ENCODE measurements at regions not wholly inside any gene's neighbourhood (a gene's known extent, or its start where the extent isn't known, plus 50 kb on each side); places are given as distances from the start of the nearest gene placed in this dataset.

DNA sequence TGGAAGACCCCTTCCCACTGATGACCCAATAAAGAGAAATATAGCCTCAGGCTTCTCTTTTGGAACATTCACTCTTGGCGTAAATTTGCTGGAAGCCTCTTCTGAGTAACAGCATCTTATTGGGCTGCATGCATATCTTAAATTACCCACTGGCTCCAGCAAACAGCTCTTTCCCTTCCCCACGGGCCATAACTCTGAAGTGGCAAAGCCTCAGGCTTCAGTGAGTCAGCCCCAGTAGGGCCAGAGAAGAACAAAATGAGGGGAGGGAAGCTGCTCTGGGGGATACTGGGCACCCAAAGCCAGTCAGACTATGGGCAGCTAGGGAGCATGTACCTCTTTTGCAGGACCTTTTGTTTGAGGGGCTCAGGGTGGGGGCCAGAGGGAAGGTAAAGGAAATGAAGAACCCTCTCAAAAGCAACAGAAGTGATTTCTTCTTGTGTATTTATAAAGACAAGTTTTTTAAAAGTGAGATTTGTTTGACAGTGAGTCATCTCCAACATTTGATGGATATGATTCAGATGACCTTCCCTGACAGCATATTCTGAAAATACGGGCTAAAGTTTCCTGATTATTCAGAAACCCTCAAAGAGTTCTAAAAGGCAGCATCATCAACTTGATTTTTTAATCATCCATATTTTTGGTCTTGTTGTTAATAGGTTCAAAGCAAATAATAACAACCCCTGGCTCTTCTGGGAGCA lies 203.4 kb downstream of the KIF18A start:
- DNase-seq, result no peak

DNA sequence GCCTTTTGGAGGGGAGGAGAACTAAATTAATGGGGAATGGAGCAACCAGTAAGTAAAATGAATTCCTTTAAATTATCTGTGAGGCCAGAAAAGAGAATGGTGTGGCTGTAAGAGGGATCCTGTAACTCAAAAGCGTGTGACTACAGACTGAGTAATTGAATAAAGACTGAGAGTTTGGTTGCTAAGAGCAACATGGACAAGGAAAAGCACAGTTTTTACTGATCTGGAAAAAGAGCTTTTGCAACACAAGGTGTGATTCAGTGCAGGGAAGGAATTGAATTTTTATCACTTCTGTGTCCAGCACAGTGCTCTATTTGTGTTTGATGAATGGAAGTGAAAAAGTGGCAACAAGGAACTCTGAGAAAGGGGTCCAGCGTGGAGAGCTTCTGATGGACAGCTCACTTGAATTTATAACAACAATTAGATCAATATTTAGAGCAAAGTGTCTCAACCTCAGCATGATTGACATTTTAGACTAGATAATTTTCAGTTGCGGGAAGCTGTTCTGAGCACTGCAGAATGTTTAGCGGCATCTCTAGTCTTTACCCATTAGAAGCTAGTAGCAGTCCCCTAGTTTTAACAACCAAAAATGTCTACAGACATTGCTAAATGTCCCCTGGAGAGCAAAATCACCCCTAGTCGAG lies 202.8 kb upstream of the BDNF start:
- DNase-seq, result no peak

DNA sequence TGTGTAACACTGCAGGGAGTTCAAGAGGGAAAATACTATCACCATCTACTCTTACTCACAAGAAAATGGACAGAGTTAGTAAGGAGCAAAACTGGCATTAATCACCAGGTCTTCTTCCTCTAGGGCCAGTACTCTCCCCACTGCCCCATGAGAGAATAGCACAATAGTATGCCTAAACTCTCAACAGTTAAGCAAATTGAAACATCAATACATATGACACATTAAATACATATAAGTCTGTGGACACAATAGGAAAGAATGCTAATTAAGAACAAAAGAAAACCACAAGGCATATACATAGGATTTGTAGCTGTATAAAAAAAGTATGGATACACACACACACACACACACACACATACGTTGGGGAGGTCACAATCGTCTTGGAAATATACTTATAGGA lies 197.9 kb upstream of the BDNF start:
- DNase-seq, result no peak

DNA sequence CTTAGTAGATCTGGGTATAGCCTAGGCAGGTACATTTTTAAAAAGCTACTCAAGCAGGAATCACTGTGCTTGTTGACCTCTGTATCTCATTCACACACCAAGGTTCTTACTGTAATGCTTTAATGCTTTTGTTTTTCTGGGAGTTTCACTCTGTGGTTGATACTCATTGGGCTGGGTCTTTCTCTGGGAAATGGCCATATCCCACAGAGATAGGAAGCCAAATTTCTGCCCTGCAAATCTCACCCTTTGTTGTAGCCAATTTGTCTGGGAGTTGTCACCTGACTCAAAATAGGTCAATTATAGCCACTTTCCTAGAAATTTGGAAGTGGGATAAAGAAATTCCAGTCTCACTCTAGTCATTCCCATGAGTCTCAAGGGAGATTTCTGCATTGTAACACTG lies 195.8 kb upstream of the BDNF start:
- no peak for DNase-seq

DNA sequence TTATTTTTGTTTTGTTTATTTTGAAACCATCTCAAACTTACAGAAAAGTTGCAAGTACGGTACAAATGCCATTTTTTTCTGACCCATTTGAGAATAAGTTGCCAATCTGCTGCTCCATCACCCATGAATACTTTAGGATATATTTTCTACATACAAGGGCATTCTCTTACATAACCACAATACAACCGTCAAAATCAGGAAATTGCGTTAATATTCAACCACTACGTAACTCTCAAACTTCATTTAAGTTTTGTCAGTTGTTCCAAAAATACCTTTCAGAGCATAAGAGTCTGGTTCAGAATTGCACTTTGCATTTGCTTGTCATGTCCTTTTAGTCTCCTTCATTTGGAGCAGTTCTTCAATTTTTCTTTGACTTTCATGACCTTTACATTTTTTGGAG lies 194.3 kb upstream of the BDNF start:
- no peak for DNase-seq

DNA sequence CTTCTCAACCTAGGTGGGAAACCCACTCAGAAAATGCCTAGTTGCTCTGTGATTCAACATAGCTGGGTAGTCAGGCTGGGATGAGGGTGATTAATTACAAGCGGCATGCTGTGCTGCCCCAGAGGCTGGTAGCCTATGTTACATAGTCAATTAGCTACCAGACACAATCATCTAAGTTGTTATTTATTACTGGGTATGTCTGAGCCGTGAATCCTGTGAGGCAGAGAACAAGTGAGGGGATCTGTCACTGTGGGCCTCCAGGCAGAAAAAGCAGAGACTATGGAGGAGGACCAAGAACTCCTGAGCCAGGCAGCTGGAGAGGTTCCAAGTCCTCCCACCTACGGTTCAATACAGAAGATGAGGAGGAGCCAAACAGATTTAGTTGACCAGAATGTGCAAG lies 186.6 kb upstream of the BDNF start:
- DNase-seq, result no peak

DNA sequence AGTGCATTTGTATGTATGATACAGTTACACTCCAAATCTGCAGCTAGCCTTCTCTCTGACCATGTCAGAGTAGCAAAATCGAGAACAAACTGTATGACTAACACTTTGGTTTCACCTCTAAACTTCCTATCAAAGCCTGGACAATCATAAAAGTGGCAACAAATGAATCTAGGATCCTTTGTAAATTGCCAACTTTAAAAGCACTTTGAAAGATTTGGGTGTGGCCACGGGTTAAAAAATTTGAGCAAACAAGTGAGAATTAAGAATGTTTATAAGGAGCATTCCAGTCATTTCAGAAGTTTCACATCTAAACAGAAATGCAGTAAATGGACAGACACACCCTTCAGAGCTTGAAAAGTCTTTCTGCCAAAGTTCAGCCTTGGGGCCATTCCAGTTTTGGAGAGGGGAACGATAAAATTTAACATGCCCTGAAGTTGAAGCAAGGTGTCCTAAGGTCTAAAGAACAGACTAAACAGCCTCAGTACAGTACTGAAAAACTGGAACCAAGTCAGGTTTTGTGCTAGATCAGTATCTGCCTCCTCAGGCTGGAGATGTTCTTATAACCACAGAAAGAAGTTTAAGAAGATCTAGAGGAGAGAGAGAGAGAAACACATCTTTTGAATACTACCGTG lies 181.9 kb upstream of the BDNF start:
- no peak for DNase-seq

DNA sequence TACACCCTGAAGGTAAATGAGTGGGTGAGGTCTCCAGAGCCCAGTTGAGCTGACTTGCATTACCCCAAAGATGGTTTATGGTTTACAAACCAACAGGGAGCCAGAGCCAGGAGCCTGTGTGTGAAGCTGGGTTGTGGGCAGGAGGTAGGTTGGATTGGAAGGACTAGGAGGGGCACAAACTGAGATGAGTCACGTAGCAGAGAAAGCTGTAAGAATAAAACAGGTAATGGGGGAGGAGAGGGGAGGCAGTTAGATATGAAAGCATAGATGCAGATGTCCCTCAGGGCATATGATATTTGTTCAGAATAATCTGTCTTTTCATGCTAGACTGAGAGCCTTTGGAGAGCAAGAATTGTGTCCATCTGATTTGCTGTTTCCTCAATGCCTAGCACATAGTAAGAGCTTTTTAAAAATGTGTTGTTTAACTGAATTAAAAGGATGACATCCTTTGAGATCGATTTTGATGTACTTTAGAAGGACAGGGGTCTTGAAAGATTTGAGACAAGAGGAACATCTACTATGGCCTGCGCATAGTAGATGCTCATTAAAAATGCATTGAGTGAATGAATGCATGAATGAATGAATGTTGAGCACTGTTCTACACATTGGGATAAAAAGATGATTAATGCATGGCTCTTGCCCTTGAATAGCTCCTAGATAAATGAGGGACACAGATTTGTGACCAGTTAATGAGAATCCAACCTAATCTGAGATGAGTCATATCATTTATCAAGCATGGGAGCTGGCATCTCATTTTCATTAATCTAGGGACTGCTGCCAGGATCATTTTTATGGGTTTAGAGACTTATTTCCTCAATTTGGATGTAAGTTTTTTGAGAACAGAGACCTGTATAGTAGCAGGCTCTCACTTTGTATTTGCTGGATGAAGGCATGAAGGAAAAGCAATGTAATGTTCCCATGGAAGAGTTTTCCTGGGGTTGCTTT lies 175.8 kb upstream of the BDNF start:
- no peak for DNase-seq

DNA sequence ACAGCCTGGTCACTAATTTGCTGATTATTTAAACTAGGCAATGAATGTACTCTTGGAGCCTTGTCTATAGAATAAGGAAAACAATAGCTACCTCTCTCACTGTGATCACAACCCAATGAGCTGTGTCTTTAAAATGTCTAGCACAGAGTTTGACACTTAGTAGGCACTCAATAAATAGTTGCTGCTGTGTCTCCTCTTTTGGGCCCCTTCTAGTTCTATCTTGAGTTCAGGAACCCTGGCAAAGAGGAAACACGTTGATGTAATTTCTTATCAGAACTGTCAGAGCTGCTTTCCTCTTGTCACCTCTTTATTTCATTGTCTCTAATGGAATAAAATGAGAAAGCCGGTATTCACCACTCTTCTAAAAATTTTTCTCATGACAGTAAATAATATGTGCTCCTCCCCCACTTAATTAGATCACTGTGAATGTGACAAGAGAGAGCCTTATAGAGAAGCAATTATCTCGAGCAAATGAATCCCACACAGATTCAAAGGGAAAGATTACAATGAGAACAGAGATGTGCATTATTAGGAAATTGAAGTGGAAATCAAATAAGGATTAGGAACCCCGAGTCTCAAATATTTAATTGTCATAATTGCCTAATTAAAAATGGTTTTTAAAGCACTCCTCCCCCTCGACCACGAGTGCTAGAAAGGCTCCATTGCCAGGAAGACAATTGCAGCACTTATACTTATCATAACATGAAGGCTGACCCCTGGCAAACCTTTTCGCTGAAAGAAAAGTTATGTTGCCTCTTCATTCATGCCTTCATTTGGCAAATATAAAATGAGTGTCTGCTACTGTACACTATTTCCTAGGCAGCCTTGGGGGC lies 175.0 kb upstream of the BDNF start:
- DNase-seq, result no peak

DNA sequence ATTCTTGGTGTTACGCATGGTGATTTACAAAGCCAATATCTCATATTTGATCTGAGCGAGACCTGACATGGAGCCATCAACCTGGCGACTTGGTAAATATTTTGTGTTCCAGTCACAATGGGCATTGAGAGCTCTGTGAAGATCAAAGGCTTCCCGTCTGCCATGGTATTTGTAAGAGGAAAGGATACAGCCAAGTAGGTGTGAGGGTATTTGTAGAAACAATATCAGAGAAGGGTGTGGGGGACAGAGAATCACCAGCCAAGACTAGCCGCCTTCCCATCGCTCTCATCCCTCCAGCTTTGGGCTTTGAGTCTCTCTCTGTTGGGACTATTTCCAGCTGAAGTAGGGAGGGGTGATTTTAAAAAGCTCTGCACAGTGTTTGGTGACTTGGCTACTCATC lies 173.4 kb upstream of the BDNF start:
- DNase-seq, result no peak

DNA sequence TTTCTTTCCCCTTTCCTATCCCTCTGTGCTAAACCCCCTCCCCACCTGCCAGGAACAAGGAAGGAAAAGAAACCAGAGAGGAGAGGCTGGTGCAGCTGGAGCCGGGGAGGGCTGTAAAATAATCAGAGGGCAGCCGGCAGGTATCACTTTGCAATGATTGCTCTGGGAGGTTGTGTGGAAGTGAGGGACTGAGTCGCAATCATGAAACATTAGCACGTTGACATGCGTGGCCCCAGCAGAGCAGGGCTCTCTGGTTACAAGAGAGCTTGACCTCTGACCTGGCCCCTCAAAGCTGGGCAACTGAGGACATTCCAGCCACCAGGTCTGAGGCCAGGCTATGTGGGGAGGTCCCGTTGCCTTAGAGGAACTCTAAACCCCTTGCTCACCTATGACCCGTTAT lies 170.8 kb upstream of the BDNF start:
- no peak for DNase-seq

DNA sequence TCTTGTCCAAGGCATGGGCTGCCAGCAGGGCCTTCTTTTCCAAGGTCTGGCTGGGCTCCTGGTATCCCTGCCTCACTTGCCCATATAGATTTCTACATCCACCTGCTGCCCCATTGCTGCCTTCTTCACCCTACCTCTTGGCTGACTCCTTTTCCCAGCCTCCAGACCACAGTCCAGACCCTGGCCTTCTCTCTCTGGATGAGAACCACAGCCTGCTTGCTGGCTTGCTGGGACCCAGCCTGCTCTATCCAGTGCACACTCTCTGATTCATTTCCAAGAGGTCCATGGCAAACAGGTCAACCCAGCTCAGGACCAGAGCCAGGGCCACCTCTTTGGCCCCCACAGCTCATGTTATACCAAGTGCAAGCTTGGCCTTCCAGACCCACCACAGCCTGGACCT lies 169.4 kb upstream of the BDNF start:
- DNase-seq, result no peak

DNA sequence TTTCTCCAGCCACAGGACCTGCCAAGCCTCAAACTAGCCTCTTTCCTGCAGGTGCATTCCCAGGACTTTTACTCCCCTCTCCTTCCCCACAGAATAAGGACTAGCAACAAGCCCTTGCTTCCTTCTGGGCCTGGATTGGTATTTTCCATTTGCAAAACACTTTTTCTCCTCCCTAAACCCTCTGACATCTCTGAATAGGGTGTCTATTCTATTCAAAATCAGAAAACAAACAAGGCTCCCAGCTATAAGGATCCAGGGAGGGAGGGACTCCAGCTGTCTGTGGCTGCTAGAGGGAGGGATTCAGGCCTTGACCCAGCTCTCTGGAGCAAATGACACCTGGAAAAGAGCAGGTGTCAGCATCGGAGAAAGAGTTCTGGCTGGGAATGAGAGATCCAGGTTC lies 168.5 kb upstream of the BDNF start:
- no peak for DNase-seq

DNA sequence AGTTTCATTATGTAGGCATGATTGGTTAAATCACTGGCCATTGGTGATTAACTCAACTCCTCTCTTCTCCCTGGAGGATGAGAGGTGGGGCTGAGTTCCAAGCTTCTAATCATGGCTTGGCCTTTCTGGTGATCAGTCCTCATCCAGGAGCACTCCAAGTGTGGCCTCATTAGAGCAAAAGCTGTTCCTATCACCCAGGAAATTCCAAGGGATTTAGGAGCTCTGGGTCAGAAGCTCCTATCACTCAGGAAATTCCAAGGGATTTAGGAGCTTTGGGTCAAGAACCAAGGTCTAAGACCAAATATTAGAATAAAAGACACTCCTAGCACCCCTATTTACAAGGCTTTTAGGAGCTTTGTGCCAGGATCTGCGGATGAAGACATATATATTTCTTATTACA lies 168.0 kb upstream of the BDNF start:
- no peak for DNase-seq

DNA sequence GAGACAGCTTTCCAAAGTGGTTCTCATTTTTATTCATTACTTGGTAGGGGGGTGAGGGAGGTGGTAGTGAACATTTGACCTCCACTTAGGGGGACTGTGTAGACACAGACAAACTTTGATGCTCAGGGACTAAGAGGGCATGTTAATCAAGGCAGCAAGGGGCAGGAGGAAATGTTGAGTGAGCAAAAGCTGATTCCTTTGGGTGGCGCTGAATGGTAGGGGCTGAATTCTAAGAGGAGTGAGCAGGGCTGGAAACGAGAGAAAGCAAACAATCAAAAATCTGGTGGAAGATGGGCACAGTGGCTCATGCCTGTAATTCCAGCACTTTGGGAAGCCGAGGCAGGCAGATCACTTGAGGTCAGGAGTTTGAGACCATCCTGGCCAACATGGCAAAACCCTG lies 164.8 kb upstream of the BDNF start:
- DNase-seq, result no peak

DNA sequence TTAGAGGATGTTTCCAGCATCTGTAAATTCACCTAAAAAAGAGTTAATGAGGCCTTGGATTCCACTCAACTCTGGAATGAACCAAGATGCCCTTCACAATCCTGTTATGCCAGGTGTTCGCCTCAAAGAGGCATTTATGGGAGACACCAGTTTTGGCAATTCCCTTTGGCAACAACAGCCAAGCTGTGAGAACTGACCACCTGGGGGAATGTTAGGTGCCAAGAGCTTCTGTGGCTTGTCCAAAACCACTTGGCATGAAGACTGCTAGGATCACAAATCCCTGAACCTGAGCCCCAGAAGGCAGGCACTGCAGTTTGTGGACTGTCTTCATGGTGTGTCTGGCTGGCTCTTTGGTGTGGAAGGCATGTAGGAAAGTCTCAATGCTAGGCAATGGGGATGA lies 164.4 kb upstream of the BDNF start:
- no peak for DNase-seq

DNA sequence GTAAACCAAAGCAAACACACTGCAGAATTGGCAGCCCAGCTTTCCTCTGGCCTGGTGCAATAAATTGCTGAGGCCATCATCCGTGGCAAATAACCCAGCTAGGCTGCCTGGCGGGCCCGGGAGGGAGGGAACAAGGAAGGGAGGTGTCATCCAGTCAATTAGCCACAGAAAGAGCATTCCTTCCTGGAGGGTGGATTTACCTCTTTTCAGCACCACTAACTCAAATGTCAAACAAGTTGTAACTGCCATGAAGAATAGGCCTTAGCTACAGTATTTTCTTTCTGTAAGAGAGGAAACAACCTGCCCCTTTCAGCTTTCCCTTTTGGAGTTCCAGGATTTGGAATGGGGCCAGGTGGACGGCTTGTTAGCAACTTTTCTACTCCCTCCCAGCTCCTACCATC lies 163.8 kb upstream of the BDNF start:
- no peak for DNase-seq

DNA sequence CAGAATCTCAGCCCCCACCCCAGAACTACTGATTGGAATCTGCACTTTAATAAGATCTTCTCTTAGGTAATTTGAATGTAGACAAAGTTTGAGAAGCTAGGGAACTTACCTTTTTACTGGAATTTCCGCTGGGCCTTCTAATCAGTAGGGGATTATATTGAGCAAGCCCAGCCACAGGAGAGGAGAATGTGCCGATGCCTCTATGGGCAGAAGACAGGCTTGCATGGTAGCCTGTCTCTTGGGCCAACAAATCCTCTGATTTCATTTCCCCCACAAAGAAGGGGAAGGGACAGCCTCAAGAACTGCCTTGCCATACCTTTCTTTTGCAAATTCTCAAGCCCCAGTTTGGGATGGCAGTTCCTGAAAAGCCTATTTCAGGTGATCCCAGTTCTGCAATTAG lies 163.4 kb upstream of the BDNF start:
- DNase-seq, result no peak

DNA sequence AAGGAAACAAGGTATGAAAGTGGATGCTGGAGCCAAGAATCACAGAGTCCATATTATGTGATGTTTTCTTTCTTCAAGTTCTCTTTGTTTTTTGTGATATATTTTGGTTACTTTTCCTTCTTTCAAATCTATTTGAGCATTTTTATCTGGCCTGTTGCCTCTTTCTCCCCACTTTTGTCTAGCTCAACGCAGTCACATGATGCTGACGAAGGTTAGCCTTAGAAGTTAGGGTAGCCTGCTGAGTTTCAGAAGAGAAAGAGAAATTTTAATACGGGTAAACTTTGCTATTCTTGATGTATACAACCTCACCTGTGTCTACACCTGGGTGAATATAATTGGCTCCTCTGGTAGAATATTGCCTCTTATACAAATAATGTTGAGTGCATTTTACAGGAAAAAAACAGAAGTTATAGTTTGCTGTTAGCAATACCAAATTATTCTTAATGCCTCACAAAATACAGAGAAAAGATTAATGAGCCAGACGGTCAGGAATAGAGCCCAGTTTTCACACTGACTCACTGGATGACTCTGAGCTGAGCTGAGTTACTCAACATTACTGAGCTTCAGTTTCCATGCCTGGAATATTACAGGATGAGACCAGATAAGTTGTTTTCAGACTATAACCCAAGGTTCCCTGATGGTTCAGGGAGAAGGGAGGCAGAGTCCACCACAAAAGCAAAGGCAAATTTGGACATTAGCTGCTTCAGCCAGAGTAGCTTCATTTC lies 161.6 kb upstream of the BDNF start:
- DNase-seq, result no peak

DNA sequence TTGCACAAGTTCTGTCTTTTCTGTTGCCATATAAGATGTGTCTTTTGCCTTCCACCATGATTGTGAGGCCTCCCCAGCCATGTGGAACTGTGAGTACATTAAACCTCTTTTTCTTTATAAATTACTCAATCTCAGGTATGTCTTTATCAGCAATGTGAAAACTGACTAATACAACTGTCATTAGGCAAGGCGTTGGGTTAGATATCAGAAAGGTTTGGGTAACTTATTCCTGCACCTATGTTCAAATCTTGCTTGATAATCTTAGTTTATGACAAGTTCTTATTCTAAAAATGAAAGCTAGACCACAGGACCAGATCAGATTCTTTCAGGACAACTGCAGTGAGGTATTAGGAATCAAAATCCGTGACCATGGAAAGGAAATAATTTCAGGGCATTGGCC lies 160.6 kb upstream of the BDNF start:
- no peak for DNase-seq

DNA sequence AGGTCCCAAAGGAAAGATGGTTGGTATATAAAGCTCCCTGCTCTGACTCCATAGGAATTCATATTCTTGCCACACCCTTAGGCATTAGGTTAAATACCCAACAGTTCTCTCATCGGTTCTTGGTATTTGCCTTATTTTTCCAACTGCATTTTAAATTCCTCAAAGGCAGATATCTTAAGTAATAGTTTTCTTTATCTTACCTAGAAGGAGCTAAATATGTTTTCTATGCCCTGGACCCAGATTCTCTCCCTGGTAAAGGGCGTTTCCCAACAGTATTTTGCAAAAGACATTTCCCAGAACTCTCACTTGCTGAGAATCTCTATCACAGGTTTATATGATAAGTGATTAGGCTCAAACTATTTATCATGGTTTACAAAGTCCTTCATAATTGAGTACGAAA lies 158.6 kb upstream of the BDNF start:
- no peak for DNase-seq

DNA sequence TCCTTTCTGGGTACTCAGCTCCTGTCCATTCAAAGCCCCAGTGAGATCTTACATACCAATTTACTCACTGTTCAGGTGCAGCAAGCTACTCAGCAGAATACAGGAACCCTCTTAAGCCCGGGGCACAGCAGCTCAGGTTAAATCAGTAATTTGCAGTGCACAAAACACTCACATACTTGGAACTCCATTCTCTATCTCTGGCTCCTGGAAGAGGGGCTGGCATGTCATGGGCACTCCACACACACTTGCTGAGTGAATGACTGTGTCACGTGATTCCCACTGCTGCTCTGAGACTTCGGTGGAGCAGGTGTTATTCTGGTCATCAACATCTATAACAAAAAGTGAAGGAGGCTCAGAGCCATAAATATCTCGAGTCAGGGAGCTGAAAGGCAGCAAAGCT lies 157.3 kb upstream of the BDNF start:
- DNase-seq, result no peak
